Fibroblast of villous mesenchyme (primary cell): ENCODE measurements at regions not wholly inside any gene's neighbourhood (a gene's known extent, or its start where the extent isn't known, plus 50 kb on each side); places are given as distances from the start of the nearest gene placed in this dataset.
"Not testable (repeated sequence)": the region's sequence is repeated elsewhere in the genome, so short reads cannot be mapped to it uniquely, and the experiment has no call there.

Source experiments
- DNase-seq: peaks from one replicate; pipeline ENCODE4 v3.0.0-alpha.2; 2010; ENCODE audit warnings: low read depth
- H3K4me3 ChIP-seq: 2 replicates; pipeline ENCODE4 v1.5.1; 2011; ENCODE audit warnings: low read depth, mild to moderate bottlenecking, low read length
- TF ChIP-seq, protein P1 (sequence below): IDR thresholded peaks from 2 replicates; pipeline ENCODE4 v1.5.1; 2012; ENCODE audit warnings: low read depth, mild to moderate bottlenecking, low read length; ENCODE audit not compliant: insufficient read depth

GRCh38 chr9:93892748-93893147 is 62.4 kb downstream of the BARX1 start:
- TF ChIP-seq, protein P1, sequence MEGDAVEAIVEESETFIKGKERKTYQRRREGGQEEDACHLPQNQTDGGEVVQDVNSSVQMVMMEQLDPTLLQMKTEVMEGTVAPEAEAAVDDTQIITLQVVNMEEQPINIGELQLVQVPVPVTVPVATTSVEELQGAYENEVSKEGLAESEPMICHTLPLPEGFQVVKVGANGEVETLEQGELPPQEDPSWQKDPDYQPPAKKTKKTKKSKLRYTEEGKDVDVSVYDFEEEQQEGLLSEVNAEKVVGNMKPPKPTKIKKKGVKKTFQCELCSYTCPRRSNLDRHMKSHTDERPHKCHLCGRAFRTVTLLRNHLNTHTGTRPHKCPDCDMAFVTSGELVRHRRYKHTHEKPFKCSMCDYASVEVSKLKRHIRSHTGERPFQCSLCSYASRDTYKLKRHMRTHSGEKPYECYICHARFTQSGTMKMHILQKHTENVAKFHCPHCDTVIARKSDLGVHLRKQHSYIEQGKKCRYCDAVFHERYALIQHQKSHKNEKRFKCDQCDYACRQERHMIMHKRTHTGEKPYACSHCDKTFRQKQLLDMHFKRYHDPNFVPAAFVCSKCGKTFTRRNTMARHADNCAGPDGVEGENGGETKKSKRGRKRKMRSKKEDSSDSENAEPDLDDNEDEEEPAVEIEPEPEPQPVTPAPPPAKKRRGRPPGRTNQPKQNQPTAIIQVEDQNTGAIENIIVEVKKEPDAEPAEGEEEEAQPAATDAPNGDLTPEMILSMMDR = no peak
- DNase-seq = no peak
- no peak overlapping the region for H3K4me3 ChIP-seq

DNA sequence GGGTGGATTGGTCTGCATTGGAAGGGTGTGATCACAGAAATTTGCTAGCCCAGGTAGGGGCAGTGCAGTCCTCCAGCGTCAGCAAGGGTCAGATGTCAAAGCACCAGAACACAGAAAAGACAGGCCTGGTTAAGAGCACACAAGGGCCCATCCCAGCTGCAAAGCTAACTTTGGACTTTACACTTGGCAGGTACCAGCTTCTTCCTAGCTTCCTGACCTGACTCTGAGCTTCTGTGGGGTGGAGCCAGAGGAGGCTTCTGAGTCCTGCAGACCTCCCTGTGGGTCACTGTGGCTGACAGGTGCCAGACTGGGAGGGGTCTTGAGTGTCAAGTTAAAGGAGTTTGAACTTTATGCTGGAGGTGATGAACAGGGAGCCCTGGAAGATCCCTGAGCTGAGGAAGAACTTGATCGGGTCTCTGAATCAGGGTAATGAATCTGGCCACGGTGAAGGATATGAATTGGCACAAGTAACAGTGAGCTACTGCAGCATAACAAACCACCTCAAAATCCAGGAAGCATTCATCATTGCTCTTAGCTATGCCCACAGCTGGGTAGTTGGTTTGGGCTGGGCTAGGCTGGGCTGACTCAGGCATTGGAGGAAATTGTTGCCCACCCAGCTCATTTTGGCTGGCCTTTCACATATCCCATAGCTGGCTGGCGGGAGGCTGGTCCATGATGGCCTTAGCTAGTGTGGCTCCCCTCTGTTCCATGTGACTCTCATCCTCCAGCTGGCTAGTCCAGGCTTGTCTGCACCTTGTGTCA is 63.4 kb downstream of the BARX1 start:
- TF ChIP-seq, protein P1 = no peak
- DNase-seq = no peak
- no peak overlapping the region for H3K4me3 ChIP-seq

GRCh38 chr9:93891050-93891449 is 64.1 kb downstream of the BARX1 start:
- no peak for DNase-seq
- TF ChIP-seq, protein P1 = no peak
- no peak overlapping the region for H3K4me3 ChIP-seq

GRCh38 chr9:93890436-93890935 is 64.7 kb downstream of the BARX1 start:
- H3K4me3 ChIP-seq = no peak overlapping the region
- DNase-seq = no peak
- TF ChIP-seq, protein P1 = no peak

DNA sequence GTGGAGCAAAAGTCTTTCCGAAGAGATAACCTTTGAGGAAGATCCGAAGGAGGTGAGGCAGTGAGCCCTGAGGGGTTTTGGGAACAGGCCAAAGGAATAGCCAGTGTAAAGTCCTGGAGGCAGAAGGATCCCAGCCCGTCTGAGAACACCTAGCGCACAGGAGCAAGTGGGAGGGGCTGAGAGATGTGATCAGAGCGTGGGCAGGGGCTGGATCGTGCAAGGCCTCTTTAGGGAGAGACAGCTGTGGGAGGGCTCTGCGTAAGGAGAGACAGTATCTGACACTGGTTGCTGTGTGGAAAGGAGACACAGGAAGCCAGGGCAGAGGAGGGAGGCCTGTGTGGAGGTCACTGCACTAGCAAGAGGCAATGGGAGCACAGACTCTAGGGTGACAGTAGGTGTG is 68.2 kb downstream of the BARX1 start:
- TF ChIP-seq, protein P1 = no peak

DNA sequence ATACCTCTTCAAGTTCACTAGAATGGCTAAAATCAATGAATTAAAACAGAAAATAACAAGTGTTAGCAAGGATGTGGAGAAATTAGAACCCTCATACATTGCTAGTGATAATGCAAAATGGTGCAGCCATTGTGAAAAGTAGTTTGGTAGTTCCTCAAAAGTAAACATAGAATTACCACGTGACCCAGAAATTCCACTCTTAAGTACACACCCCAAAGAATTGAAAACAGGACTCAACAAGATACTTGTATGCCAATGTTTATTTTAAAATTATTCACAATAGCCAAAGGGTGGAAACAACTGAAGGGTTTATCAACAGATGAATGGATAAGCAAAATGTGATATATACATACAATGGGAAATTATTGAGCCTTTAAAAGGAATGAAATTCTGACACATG is 70.3 kb downstream of the BARX1 start:
- DNase-seq = no peak
- TF ChIP-seq, protein P1 = no peak
- no peak overlapping the region for H3K4me3 ChIP-seq

More for the DNA sequence above, 68.2 kb downstream of the BARX1 start:
- DNase-seq = no peak
- H3K4me3 ChIP-seq = no peak overlapping the region

DNA sequence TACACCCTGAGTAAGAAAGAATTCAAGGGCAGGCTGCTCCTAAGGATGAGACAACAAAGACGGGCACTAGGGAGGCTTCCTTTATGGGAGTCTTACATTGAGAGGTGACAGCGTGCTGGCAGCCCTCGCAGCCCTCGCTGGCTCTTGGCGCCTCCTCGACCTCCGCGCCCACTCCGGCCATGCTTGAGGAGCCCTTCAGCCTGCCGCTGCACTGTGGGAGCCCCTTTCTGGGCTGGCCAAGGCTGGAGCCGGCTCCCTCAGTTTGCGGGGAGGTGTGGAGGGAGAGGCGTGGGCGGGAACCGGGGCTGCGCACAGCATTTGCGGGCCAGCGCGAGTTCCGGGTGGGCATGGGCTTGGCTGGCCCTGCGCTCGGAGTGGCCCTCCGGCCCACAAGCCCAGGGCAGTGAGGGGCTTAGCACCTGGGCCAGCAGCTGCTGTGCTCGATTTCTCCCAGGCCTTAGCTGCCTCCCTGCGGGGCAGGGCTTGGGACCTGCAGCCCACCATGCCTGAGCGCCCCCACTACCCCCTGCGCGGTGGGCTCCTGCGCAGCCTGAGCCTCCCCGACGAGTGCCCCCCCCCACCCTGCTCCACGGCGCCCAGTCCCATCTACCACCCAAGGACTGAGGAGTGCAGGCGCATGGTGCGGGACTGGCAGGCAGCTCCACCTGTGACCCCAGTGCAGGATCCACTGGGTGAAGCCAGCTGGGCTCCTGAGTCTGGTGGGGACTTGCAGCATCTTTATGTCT is 75.3 kb downstream of the BARX1 start:
- not testable (repeated sequence) for H3K4me3 ChIP-seq, DNase-seq
